ENCODE measurements at regions not wholly inside any gene's neighbourhood (a gene's known extent, or its start where the extent isn't known, plus 50 kb on each side); places are given as distances from the start of the nearest gene placed in this dataset.

DNA sequence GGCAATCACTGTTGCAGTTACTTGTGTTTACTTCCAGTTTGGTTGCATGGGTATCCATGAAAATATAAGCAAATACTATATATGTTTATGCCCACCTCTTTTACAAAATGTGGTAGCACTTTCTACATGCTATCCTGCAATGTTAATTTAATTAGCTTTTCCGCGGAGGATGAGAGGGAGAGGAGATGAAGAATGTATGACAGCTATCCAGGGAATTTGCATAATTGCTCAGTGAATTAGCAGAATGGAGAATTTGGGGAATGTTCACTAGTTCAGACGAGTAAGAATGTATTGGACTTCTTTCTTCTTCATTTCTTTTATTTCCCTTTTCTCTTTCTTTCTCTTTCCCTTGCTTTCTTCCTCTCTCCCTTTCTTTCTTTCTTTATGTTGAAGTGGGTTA, 140.7 kb upstream of the SLC28A3 start:
- ChIA-PET POLR2A (no interaction called here), CTCF (no interaction called here)
- Histone ChIP-seq H3K27me3 (ENCODE audit: control insufficient read depth, insufficient read depth, low read length) (no peaks in the 10 kb centered on the region), H3K4me3 (ENCODE audit: low read depth, low read length) (no peak overlapping the region), H3K9me3 (ENCODE audit: control insufficient read depth, insufficient read depth, low read length) (peaks cover 7% of the 10 kb centered on the region), H3K27ac (ENCODE audit: low read depth, low read length) (no peak overlapping the region)
- TF ChIP-seq, protein P1, sequence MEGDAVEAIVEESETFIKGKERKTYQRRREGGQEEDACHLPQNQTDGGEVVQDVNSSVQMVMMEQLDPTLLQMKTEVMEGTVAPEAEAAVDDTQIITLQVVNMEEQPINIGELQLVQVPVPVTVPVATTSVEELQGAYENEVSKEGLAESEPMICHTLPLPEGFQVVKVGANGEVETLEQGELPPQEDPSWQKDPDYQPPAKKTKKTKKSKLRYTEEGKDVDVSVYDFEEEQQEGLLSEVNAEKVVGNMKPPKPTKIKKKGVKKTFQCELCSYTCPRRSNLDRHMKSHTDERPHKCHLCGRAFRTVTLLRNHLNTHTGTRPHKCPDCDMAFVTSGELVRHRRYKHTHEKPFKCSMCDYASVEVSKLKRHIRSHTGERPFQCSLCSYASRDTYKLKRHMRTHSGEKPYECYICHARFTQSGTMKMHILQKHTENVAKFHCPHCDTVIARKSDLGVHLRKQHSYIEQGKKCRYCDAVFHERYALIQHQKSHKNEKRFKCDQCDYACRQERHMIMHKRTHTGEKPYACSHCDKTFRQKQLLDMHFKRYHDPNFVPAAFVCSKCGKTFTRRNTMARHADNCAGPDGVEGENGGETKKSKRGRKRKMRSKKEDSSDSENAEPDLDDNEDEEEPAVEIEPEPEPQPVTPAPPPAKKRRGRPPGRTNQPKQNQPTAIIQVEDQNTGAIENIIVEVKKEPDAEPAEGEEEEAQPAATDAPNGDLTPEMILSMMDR (IDR thresholded peaks at IDR 0.05; ENCODE audit: low read depth, low read length): no peak
- no peak for DNase-seq (ENCODE audit: low read depth, low spot score)

DNA sequence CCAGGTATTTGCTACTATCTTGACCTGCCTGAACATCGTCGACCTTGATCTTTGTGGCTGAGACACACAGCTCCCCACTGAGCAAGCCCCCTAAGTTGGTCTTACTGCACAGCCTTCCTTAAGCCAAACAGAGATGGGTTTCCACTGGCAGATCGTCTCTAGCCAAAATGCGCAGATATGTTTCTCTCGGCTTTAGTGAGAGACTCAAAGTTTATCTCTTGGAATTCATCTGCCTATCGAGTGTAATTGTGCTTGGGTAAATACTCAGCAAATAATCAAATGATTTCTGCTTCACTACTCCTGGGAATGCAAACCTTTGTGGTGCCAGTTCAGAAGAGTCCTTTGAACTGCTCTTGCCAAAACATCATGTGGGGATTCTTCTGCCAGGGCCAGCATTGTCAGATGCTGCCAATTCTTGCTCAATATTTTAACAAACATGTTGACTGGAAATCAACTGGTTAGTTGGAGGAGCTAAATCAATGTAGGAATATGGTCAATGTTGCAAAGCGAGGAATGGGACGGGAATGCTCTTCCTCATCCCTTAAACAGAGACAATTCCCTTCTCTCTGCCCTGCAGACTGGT, 141.2 kb upstream of the SLC28A3 start:
- ChIA-PET CTCF (no interaction called here), POLR2A (no interaction called here)
- no peak for DNase-seq (ENCODE audit: low read depth, low spot score)

DNA sequence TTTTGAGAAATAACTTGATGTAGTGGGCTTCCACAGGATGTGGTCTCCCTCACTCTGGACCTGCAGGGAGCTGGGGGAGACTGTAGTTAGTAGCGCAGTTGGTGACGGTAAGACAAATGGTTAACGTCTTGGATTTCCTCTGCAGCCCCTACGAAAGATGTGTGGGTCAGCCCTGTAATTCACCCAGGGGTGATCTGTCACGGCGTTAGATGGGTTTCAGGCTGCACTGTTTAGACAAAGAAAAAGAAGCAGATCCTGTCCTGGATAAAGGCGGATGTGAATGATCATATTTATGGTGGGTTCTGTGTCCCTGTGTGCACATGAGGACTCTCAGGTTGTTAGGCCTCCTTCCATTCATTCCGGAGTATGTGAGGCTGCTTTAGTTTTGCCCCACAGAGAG, 142.0 kb upstream of the SLC28A3 start:
- DNase-seq (ENCODE audit: low read depth, low spot score): no peak
- Histone ChIP-seq H3K9me3 (ENCODE audit: control insufficient read depth, insufficient read depth, low read length) (peaks cover 4% of the 10 kb centered on the region), H3K27ac (ENCODE audit: low read depth, low read length) (no peak overlapping the region), H3K4me3 (ENCODE audit: low read depth, low read length) (no peak overlapping the region), H3K27me3 (ENCODE audit: control insufficient read depth, insufficient read depth, low read length) (no peaks in the 10 kb centered on the region)
- POLR2A ChIA-PET: no interaction called here
- CTCF ChIA-PET: no interaction called here
- TF ChIP-seq, protein P1 (IDR thresholded peaks at IDR 0.05; ENCODE audit: low read depth, low read length): no peak

More for the DNA sequence above, 141.2 kb upstream of the SLC28A3 start:
- Histone ChIP-seq H3K27ac (ENCODE audit: low read depth, low read length) (no peak overlapping the region), H3K9me3 (ENCODE audit: control insufficient read depth, insufficient read depth, low read length) (peaks cover 7% of the 10 kb centered on the region), H3K27me3 (ENCODE audit: control insufficient read depth, insufficient read depth, low read length) (no peaks in the 10 kb centered on the region), H3K4me3 (ENCODE audit: low read depth, low read length) (no peak overlapping the region)
- TF ChIP-seq, protein P1 (IDR thresholded peaks at IDR 0.05; ENCODE audit: low read depth, low read length): no peak

DNA sequence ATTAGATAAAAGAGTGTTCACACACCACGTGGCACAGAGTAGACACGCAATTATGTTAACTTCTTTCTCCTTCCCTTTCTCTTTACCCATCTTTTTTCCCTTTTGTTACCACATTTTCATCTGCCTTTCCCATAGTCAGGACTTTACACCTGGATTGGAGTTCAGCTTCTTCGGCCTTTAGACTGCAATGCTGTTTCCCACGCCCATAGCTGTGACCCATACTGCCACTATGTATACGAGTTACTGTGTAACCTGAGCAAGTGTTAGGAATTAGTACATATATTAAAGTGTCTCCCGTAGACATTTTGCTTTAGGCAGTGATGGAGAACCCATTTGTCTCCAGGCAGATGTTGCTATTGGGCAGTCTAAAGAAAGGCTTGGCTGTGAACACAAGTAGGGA, 143.6 kb upstream of the SLC28A3 start:
- Histone ChIP-seq H3K9me3 (ENCODE audit: control insufficient read depth, insufficient read depth, low read length) (peaks cover under 1% of the 10 kb centered on the region), H3K4me3 (ENCODE audit: low read depth, low read length) (no peak overlapping the region), H3K27ac (ENCODE audit: low read depth, low read length) (no peak overlapping the region), H3K27me3 (ENCODE audit: control insufficient read depth, insufficient read depth, low read length) (no peaks in the 10 kb centered on the region)
- DNase-seq (ENCODE audit: low read depth, low spot score): no peak
- POLR2A ChIA-PET: no interaction called here
- CTCF ChIA-PET: no interaction called here
- TF ChIP-seq, protein P1 (IDR thresholded peaks at IDR 0.05; ENCODE audit: low read depth, low read length): no peak

DNA sequence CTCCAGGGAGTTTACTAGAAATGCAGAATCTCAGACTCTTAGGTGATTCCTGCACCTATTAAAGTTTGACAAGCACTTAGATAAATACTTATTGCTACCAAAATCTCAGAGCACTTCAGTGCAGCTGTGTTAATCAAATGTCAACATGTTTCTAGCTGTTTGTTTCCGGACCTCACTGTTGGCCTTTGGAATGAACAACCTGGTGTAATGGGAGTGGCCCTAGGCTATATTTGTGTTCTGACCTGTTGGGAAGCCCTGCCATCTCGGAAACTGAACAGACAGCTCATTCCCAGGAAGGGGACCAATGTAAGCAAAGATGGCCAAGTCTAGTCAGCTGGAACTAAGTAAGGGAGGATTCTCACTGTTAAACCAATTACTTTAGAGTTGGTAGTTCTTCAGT, 145.0 kb upstream of the SLC28A3 start:
- TF ChIP-seq, protein P1 (IDR thresholded peaks at IDR 0.05; ENCODE audit: low read depth, low read length): no peak
- DNase-seq (ENCODE audit: low read depth, low spot score): no peak
- Histone ChIP-seq H3K4me3 (ENCODE audit: low read depth, low read length) (no peak overlapping the region), H3K9me3 (ENCODE audit: control insufficient read depth, insufficient read depth, low read length) (no peaks in the 10 kb centered on the region; the same call in 1 of the 2 replicates), H3K27me3 (ENCODE audit: control insufficient read depth, insufficient read depth, low read length) (no peaks in the 10 kb centered on the region), H3K27ac (ENCODE audit: low read depth, low read length) (no peak overlapping the region)
- ChIA-PET POLR2A (no interaction called here), CTCF (interaction anchor here (0.7 kb wide), 1 partner anchor 1281 kb away, joined by 3 read pairs; no protein-coding TSS in a partner anchor)

All from AG04450 (cell line).